HG02840 (cell line): ENCODE measurements at regions not wholly inside any gene's neighbourhood (a gene's known extent, or its start where the extent isn't known, plus 50 kb on each side); places are given as distances from the start of the nearest gene placed in this dataset.
"Not testable (repeated sequence)": the region's sequence is repeated elsewhere in the genome, so short reads cannot be mapped to it uniquely, and the experiment has no call there.

Source experiments
- ATAC-seq: cut with Tn5 transposase; IDR thresholded peaks from one replicate; pipeline ENCODE4 v1.9.1; 2021; ENCODE audit warnings: mild to moderate bottlenecking, moderate library complexity, moderate number of reproducible peaks; ENCODE audit not compliant: unreplicated experiment, low FRiP score

DNA sequence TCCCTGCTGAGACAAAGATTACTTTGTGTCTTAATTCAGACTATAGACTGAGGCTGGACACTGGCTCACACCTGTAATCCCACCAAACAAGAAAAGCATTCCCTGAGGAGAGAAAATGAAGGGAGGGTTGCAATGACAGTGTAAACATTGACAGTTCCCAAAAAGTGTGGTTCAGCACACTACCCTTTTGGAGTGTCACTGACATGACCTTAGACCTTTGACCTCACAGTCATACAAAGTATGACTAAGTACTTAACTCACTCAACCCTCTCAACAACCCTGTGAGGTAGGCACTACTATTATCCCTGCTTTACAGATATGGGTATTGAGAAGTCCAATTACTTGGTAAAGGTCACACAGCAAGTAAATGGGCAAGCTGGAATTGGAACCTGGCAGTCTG is 341.7 kb downstream of the LRRC3B start:
- no peak for ATAC-seq

DNA sequence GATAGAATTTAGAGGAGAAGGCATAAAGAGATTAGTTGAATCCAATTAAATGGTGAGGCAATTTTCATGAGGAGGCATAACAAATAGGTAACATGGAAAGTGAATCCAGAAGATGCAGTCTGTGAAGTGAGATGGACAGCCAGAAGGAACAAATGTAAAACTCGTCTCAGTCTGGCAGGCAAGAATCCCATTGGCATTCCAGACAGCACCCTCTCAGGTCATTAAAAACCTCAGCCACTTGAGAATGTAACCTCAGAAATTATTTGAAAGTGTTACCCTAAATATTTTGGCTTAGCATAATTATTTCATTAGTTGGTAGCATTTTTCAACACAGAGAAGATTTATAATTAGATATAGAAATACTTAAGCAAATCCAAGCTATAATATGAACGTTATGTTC is 342.3 kb downstream of the LRRC3B start:
- no peak for ATAC-seq

DNA sequence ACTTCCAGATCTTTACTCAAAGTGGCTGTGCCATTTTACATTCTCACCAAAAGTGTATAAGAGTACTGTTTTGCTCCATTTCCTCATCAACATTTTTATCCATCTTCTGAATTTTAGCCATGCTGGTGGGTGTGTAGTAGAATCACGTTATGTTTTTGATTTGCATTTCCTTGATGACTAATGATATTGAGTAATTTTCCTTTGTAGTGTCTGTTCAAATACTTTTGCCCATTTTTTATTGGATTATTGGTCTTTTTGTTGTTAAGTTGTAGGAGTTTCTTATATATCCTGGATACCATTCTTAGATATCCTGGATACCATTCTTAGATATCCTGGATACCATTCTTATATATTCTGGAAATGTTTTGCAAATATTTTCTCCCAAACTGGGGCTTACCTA is 344.9 kb downstream of the LRRC3B start:
- no peak for ATAC-seq

DNA sequence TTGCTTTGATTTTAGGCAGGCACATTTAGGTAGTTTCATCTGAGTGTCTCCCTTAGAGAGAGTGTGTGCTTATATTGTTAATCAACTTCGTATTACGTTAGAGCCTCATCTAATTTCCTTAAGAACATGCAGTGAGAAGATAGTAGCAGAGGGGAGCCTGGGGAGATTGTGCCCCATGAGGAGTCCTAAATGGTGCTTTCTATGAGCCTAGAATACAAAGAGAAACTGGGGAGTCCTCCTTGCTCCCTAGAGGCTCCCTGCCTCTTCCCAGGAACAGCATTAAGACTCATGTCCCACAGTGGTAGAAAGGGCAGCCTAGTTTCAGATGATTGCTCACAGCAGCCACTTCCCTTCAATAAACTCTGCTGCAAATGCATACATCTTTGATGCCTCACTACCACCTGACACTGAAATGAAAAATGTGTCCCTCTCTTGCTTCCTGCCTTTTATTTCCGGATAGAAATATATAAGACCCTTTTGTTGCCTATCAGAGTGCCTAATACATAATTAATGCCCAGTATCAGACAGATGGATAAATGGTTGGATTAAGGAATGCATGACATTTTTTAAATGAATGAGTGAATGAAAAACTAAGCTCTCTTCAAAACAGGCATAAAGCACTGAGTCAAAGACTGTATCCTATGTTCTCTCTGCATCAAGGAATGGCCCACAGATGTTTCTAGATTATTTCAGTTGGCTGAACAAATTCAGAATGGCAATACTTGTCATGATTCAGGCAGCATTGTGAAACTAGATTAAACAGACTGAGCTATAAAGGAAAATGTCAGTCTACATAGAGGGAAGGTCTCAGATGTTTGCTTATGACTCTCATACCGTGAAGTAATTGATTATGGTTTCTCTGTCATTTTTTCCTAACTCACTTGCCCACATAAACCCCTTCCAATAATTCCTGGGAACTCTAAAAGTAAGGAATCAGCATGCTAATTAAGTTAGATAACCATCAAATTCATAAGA is 362.1 kb downstream of the LRRC3B start:
- no peak for ATAC-seq

DNA sequence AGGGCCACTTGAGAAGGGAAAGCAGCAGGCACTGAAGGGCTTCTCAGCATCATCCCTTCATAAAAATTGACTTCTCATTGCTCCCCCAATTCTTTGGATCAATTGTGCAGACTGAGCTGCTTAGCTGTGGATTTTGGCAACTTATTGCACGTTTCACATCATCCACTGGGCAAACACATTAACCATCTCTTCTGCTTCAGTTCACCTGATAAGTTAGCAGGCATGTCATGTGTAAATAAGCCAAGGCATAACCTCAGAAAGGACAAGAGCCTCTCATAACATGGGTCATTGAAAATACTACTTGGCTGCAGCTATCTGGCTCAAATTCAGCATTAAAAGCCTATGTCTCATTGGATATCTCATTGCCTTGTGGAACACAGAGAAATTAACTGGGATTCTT is 366.5 kb downstream of the LRRC3B start:
- ATAC-seq = no peak

DNA sequence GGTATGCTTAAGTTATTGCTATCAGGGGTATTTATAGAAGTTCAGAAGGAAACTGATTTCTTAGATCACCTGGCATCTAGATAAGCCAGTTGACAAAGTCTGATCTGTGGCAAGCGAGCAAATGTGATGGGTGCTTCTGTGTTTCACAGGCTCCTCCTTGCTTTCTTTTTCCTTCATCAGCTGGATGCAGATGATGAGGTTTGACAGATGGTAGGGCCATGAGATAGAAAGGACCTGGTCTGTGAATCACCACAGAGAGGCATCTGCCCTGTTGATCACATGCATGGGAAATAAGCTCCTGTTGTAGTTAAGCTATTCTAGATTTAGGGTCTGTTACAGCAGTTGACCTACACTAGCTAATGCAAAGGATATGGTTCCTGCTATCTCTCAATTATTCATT is 372.0 kb downstream of the NEK10 start:
- ATAC-seq = no peak

DNA sequence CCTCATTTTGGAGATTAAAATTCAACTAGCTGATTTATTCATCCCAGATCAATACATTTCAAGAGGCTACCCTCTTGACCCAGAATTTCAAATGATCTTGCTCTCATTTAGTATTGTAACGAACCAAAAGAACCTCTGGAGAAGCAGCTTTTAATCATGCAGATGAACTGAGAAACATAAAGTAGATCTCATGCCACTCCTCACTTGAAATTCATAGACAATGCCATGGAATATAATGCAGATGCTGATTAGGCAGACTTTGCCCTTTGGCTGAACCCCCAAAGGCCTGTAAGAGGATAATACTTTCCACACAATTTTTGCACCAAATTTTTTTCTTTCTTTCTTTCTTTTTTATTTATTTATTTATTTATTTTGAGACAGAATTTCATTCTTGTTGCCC is 358.3 kb downstream of the NEK10 start:
- ATAC-seq = no peak

DNA sequence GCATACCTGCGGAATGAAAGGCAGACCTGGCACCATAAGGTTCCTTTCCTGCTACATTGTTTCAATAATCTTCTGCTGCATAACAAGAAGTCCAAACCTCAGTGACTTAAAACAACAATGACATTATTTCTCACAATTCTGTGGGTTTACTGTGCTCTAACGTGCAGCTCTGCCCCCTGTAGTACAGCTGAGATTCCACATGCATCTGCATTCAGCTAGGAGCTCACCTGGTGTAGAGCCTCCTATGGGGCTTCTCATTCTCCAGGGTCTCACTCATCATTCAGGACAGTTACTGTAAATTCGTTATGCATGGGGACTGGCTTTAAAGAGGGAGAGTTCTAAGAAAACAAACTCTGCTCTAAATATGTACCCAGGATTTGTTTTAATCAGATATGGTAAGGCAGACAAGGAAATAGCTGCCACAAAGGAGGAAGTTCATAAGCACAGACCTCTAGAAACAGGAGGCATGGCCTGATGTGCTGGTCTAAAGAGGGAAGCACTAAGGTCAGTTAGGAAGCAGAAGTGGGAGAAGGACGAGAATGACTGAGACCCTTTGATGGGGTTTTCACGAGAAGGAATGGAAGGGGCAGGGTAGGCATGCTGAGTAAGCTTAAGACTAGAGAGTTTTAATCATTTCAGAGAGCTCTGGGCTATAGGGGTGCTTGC is 347.0 kb downstream of the NEK10 start:
- no peak for ATAC-seq

DNA sequence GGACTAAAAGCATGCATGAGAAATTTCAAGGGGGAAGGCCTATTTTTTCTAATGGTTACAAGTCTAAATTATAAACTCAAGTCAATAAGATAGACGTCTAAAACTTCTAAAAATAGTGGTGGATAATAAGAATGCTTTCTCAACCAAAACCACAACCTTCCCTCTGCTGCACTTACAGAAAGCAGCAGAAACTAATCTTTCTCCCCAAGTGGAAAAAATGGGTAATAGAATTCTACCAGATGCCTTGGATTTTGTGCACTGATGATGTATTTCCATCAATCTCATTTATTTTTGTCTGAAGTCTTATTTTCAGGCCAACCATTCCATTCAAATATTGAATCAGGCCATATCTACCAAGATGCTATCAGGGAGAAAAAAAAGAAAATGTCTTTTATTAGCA is 344.7 kb downstream of the NEK10 start:
- ATAC-seq = no peak

DNA sequence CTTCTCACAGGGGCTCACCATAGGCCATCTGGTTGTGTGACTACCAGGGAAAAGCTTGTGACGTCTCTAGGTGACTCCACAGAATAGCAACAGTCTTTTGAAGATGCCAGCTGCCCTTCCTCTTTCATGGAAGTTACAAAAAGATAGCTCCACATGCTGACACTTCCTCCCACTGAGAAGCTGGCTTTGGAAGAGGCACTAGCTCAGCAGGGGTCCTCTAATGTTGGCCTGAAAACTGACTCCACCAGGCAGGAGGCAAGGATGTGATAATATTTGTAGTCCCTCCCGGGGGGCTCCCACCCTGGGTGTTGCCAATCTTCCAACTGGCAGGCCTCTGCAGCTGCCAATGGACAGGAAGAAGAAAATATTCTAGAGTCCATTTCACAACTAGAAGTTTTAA is 343.5 kb downstream of the NEK10 start:
- no peak for ATAC-seq

DNA sequence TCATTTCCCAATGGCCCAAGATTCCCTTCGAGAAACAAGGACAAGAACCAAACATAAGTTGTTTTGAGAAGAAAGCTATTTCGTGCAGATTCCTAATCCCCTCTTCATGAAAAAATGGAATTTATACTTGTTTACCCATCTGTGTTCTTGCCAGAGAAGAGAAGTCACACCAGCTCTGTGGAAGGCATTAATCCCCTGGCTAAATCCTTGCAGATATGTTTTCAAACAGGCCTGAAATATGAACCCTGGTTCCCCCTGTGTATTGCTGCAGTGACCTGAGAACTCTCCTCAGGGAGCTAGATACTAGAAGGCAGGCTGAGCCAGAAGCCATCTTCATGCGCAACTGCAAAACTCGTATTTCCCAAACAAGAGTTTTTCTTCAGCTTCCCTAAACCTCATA is 337.7 kb downstream of the NEK10 start:
- ATAC-seq = no peak

DNA sequence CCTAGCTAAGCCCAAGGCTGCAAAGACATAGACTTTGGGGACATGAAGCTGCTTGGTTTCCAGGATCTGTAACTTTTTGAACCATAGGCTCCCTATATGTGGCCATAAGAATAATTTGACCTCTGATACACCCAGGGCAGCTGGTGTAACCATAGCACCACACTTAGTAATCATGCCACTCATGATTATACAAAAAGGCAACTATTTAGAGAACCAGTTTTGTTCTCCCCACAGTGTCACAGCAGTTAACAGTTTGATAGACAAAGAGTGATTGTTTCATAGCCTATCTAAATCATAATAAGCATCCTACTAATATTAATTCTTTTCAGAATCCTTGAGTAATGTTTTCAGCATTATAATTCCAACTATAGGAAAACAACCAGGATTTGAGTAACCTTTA is 334.9 kb downstream of the NEK10 start:
- ATAC-seq = no peak

DNA sequence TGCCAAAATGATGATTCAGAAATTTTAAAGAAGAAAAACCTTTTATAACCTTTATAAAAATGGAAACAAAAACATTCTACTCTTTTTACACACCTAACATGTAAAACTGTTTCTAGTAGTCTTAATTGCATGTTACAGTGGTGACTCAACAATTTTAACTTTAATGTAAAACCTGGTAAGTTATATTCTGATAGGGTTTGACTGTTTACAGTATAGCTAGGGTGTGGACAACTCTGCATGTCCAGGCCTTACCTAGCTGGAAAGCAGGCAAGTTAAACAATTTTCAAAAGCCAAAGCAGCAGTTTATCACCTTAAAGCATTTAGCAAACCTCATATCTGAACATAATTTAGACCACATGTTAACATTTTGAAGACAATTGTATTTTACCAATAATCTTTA is 328.5 kb downstream of the NEK10 start:
- no peak for ATAC-seq

DNA sequence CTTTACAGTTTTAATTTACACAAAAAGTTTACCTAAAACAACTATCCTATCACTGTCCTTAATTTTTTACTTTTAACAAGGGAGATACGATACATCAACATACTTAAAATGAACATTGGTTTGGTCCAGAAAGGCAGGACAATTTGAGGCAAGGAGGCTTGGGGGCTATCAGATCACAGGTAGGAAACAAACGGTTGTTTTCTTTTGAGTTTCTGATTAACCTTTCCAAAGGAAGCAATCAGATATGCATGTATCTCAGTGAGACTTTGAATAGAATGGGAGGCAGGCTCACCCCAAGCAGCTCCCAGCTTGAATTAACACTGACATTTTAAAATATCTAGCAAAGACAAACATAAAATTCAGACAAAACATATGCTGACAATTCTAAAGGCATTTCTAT is 326.6 kb downstream of the NEK10 start:
- ATAC-seq = not testable (repeated sequence)

DNA sequence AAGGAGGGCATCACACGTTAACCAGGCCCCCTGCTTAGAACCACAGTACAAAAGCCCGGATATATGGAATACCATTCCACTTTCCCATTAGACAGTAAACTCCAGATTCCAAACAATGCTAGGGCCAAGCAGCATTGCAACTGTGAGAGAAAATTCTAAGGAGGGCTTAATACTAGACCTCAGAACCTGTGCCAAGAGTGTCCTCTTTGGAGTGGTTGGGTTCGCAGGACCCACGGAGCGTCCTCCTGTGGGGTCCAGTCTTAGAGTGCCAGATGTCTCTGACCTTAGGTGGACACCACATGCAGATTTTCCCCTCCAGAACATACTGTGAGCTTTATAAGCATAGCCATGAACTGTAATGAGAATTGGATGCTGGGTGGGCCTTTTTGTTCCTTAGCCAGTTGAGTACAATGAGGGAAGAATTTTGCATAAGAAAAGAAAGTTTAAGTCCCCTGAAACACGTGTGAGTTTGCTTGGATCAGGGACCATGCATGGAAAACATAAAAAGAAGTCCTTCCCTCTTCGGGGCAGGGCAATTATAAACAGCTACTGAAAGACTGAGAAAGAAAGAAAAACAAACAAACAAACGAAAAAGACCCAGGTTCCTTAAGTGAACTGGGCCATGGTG is 325.7 kb downstream of the NEK10 start:
- no peak for ATAC-seq

DNA sequence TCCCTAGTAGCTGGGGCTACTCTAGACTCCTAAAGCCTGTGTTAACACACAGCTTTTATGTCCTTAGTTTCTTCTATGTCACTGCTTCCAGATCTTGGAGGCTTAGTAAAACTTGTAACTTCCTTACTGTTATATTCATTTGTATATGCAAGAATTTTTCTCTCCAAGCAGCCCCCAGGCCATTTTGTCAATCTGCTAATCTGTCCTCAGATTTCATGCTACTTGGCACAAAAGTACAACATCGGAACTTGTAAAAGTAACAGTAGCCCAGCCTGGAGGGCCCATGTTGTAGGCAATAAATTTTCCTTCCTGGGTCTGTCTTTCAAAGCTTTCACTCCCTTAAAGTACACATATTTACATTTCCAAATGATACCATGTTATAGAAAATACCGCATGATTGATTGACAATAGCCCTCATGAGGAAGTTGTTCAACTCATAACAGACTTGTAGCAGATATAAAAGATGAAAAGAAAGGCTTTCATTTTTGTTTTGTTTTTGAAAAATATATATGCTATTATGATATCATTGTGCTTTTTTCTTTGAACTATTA is 324.2 kb downstream of the NEK10 start:
- ATAC-seq = no peak

DNA sequence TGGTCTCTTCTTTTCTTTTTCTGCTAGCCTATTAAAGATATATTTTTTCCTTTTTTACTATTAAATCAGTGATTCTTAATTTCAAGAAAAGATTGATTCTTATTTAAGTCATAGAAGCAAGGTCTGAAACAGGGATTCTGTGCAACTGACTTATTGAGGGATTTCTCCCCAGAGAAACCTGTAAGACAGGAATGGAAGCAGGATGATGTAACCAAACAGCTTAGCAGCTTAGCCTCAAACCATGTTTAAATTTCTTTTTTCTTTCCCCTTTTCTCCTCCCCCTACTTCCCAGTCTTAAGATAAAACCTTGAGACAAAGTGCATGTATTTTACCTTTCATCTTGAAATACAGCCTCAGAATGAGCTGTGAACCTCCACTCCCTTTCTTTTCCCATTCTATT is 322.8 kb downstream of the NEK10 start:
- ATAC-seq = no peak

DNA sequence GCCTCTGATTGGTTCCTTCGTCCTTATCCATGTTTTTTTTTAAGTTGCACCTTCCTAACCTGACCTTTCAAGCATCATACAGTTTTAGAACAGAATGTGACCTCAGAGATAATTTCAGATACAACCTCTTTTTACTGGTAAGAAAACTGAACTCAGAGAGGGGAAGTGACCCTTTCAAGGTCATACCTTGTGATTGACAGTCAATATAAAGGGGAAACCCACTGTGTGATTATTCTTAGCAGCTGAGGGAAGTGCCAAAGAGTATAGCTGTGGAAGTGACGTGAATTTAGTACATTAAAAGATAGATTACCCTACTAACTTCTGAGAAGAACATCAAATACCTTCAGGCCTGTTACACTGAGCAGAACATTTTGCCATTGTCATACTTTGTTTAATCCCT is 319.4 kb downstream of the NEK10 start:
- ATAC-seq = no peak

DNA sequence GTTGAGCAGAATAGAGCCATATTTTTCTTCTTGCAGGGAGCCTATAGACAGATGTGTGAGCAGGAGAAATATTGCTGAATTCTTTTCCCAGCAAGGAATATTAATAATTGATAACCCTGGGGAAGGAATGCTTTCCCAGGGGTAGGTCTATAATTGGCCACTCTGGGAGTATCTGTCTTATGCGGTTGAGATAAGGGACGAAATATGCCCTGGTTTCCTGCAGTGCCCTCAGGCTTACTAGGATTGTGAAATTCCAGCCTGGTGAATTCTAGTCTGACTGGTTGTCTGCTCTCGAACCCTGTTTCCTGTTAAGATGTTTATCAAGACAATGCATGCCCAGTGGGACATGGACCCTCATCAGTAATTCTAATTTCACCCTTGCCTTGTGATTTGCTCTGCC is 317.7 kb downstream of the NEK10 start:
- not testable (repeated sequence) for ATAC-seq

DNA sequence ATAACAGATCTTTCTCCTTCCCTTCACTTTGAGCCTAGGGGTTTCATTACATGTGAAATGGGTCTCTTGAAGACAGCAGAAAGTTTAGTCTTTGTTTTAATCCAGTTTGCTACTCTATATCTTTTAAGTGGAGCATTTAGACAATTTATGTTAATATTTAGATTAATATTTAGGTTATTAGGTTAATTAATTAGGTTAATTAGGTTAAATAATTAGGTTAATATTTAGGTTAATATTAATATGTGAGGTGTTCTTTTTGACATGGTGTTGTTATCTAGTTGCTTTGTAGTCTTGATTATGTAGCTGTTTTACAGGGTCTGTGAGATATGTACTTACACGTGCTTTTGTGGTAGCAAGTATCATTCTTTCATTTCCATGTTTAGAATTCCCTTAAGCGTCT is 312.9 kb downstream of the NEK10 start:
- ATAC-seq = no peak

DNA sequence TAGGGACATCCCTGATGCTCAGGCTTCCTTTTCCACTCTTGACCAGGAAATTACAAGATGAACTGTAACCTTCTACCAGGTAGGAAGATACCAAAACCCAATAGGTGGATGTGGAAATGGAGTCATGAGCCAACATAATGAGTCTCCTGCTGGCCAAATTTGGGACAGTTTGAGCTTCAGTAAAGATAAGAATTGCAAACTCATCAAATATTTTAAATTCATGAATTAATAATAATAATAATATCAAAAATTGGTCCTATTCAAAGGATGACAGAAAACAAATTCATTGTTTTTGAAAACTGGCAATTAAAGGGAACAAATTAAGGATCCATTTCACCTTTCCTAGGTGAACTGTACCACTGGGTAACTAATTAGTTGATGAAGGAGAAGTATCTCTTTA is 309.7 kb downstream of the NEK10 start:
- ATAC-seq = no peak
